ENCODE measurements at regions not wholly inside any gene's neighbourhood (a gene's known extent, or its start where the extent isn't known, plus 50 kb on each side); places are given as distances from the start of the nearest gene placed in this dataset.

- H3K4me1 Mint-ChIP-seq (ENCODE audit: low read depth): no peaks in the 10 kb centered on the region
- no peaks in the 10 kb centered on the region for H3K9me3 Mint-ChIP-seq
- no peak overlapping the region for H3K4me3 Mint-ChIP-seq
- H3K36me3 Mint-ChIP-seq (ENCODE audit: low read depth): no peaks in the 10 kb centered on the region
- no peak overlapping the region for H3K27ac Mint-ChIP-seq
- H3K27me3 Mint-ChIP-seq: peaks cover 4% of the 10 kb centered on the region
Measured at GRCh38 chr4:13938299-13938698, 310.8 kb upstream of the BOD1L1 start.

GRCh38 chr4:13940921-13941320, 313.4 kb upstream of the BOD1L1 start:
- Mint-ChIP-seq H3K36me3 (ENCODE audit: low read depth) (no peaks in the 10 kb centered on the region), H3K27me3 (peaks cover 4% of the 10 kb centered on the region), H3K4me1 (ENCODE audit: low read depth) (no peaks in the 10 kb centered on the region), H3K4me3 (no peak overlapping the region), H3K9me3 (no peaks in the 10 kb centered on the region), H3K27ac (no peak overlapping the region)

- Mint-ChIP-seq H3K4me1 (ENCODE audit: low read depth) (no peaks in the 10 kb centered on the region), H3K36me3 (ENCODE audit: low read depth) (no peaks in the 10 kb centered on the region), H3K4me3 (no peak overlapping the region), H3K27me3 (peaks cover 4% of the 10 kb centered on the region), H3K27ac (no peak overlapping the region), H3K9me3 (no peaks in the 10 kb centered on the region)
Measured at GRCh38 chr4:13942977-13943376, 315.5 kb upstream of the BOD1L1 start.

DNA sequence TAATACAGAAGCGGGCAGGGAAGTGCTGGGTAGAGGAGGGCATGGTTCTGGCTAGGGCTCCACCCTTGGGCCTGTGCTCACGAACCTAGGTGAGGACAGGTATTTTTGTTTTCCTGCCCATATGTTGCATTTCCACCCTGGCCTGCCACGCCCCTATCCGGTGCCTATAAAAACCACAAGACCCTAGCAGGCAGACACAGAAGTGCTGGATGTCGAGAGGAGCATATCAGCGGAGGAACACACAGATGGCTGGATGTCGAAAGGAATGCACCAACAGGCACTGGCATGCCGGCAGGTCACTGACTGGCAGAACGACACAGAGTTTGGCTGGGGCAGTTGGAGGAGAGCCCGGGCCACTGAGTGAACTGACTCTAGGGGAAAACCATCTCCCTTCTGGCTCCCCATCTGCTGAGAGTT, 316.6 kb upstream of the BOD1L1 start:
- no peak overlapping the region for H3K4me3 Mint-ChIP-seq
- H3K27me3 Mint-ChIP-seq: peaks cover 4% of the 10 kb centered on the region
- H3K9me3 Mint-ChIP-seq: no peaks in the 10 kb centered on the region
- no peak overlapping the region for H3K27ac Mint-ChIP-seq
- H3K36me3 Mint-ChIP-seq (ENCODE audit: low read depth): no peaks in the 10 kb centered on the region
- H3K4me1 Mint-ChIP-seq (ENCODE audit: low read depth): no peaks in the 10 kb centered on the region

DNA sequence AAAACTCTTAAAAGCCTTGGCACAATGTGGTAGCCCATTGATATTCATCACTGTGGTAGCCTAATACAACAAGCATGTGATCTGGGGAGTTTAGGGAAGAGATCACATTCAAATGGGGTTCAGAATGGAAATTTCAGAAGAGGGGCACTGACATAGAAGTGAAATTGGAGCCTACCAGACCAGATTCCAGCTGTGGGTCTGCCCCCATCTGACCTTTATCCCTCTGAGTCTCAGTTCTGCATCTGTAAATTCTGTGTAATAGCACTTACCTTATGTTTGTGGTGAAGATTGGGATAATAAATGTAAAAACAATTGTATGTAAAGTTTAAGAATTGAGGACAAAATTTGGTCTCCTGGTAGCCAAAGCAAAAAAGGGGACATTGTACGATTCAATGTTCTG, 320.4 kb upstream of the BOD1L1 start:
- Mint-ChIP-seq H3K27ac (no peak overlapping the region), H3K27me3 (peaks cover 3% of the 10 kb centered on the region), H3K4me3 (no peak overlapping the region), H3K36me3 (ENCODE audit: low read depth) (no peaks in the 10 kb centered on the region), H3K4me1 (ENCODE audit: low read depth) (no peaks in the 10 kb centered on the region), H3K9me3 (no peaks in the 10 kb centered on the region)

DNA sequence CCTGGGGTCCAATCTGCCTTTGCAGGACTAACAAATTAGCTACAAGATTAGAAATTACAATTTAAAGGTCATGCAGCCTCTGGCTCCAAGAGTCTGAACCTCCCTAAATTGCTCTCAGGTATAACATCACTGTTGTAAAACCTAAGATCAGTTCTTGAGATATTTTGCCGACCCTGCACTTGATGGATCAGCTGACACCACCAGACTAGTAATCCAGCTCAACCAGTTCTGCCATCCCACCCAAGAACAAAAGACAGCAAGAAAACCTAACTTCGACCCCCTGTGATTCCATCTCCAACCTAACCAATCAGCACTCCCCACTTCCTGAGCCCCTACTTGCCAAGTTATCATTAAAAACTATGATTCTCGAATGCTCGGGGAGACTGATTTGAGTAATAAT, 323.0 kb upstream of the BOD1L1 start:
- Mint-ChIP-seq H3K27ac (no peak overlapping the region), H3K4me1 (ENCODE audit: low read depth) (no peaks in the 10 kb centered on the region), H3K4me3 (no peak overlapping the region), H3K9me3 (no peaks in the 10 kb centered on the region), H3K36me3 (ENCODE audit: low read depth) (no peaks in the 10 kb centered on the region), H3K27me3 (no peaks in the 10 kb centered on the region)

DNA sequence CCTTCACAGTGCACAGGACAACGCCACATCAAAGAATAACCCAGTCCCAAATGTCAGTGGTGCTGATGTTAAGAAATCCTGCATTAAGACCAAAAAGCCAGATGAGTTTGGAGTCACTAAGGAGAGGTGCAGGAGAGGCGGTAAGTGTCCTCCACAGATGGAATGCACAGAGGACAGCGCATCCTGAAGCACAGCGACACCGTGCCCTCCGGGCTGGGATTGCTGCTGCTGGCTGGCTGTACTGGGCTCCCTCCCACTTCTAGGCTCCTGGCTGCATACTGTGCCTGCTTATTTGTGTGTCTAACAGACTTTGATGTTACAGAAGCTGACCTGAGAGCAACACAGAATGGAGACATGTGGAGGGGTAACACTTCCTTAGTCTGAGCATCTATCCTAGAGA, 325.6 kb upstream of the BOD1L1 start:
- Mint-ChIP-seq H3K4me3 (no peak overlapping the region), H3K36me3 (ENCODE audit: low read depth) (no peaks in the 10 kb centered on the region), H3K4me1 (ENCODE audit: low read depth) (no peaks in the 10 kb centered on the region), H3K27me3 (no peaks in the 10 kb centered on the region), H3K9me3 (no peaks in the 10 kb centered on the region), H3K27ac (no peak overlapping the region)

- Mint-ChIP-seq H3K4me3 (no peak overlapping the region), H3K27ac (no peak overlapping the region), H3K4me1 (ENCODE audit: low read depth) (no peaks in the 10 kb centered on the region), H3K27me3 (no peaks in the 10 kb centered on the region), H3K9me3 (no peaks in the 10 kb centered on the region), H3K36me3 (ENCODE audit: low read depth) (no peaks in the 10 kb centered on the region)
Measured at GRCh38 chr4:13955551-13955950, 328.0 kb upstream of the BOD1L1 start.

- no peak overlapping the region for H3K4me3 Mint-ChIP-seq
- H3K9me3 Mint-ChIP-seq: no peaks in the 10 kb centered on the region
- no peaks in the 10 kb centered on the region for H3K4me1 Mint-ChIP-seq (ENCODE audit: low read depth)
- H3K27ac Mint-ChIP-seq: no peak overlapping the region
- no peaks in the 10 kb centered on the region for H3K36me3 Mint-ChIP-seq (ENCODE audit: low read depth)
- H3K27me3 Mint-ChIP-seq: no peaks in the 10 kb centered on the region
Measured at GRCh38 chr4:13956947-13957346, 329.4 kb upstream of the BOD1L1 start.

- Mint-ChIP-seq H3K4me1 (ENCODE audit: low read depth) (no peaks in the 10 kb centered on the region), H3K9me3 (no peaks in the 10 kb centered on the region), H3K4me3 (no peak overlapping the region), H3K27ac (no peak overlapping the region), H3K27me3 (no peaks in the 10 kb centered on the region), H3K36me3 (ENCODE audit: low read depth) (no peaks in the 10 kb centered on the region)
Measured at GRCh38 chr4:13957871-13958270, 330.3 kb upstream of the BOD1L1 start.

DNA sequence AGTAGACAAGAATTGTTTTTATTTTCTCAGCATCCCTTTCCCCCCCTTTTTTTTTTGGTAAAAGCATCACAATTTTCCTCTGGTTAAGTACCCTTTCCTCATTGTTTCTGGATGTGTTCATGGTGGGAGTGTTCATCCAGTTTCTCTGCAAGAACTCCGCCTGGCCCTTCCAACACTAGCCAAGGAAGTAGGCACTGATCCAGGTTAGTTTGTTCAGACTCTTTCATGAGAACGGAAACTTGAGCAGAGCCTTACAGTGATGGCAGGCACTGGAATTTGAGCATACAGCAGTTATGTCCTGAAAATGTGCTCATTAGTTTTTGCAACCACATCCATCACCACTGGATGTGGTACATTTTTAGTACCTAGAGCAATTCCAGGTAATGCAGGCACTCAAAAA, 336.1 kb upstream of the BOD1L1 start:
- H3K36me3 Mint-ChIP-seq (ENCODE audit: low read depth): no peaks in the 10 kb centered on the region
- H3K9me3 Mint-ChIP-seq: no peaks in the 10 kb centered on the region
- H3K4me3 Mint-ChIP-seq: no peak overlapping the region
- H3K27ac Mint-ChIP-seq: no peak overlapping the region
- no peaks in the 10 kb centered on the region for H3K4me1 Mint-ChIP-seq (ENCODE audit: low read depth)
- H3K27me3 Mint-ChIP-seq: peaks cover 9% of the 10 kb centered on the region

DNA sequence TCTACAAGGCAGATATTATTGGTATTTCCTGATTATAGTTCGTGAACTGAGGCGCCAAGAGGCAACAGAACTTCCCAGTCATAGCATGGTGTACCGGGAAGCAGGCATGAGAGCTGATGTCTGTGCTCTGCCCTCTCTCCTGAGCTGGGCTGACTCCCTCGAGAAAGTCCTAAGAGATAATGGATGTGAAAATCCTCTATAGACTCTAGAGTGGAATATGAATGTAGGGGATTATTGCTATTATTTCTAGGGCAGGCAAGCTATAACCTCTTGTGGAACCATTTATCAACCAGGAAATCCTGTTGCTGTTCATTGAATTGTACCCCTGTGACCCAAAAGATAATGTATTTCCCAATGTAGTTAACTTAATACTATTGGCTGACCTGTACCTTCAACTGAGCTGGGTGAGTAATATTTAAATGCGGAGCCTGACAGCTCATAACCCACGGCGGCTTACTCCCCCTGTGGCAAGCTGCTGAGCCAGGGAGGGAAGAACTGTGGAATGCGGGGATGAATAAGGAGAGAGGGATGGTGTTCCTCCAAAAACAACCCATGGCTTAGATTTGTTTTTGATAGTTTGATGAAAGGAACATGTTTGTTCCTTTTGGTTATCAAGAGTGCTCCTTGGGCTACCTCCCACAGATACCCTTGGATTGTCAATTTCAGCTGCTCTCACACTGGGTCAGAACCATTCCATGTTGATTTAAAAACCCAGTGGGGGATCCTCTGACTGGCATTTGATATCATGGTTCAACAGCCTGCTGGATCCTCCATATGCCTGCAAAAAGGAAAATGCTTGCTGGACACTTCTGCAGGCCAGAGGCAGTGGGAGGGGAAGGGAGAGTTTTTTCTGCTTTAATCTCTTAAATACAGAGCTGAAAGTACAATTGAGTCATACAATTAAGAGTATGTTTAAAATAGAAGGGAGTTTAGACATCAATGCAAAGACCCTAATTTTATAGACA, 339.0 kb upstream of the BOD1L1 start:
- peaks cover 9% of the 10 kb centered on the region for H3K27me3 Mint-ChIP-seq
- H3K36me3 Mint-ChIP-seq (ENCODE audit: low read depth): no peaks in the 10 kb centered on the region
- no peak overlapping the region for H3K4me3 Mint-ChIP-seq
- no peaks in the 10 kb centered on the region for H3K4me1 Mint-ChIP-seq (ENCODE audit: low read depth)
- no peak overlapping the region for H3K27ac Mint-ChIP-seq
- H3K9me3 Mint-ChIP-seq: no peaks in the 10 kb centered on the region

DNA sequence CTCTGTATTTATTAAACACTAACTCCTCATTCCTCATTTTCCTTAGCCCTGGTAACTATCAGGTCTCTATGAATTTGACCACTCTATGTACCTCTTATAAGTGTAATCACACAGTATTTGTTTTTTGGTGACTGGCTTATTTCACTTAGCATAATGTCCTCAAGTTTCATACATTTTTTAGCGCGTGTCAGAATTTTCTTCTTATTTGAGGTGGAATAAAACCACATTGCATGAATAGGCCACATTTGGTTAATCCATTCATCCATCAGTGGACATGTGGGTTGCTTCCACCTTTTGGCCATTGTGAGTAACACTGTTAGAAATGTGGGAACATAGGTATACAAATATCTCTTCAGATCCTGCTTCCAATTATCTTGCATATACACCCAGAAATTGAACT, 341.2 kb upstream of the BOD1L1 start:
- H3K4me3 Mint-ChIP-seq: no peak overlapping the region
- no peak overlapping the region for H3K27ac Mint-ChIP-seq

GRCh38 chr4:13970349-13970748, 342.8 kb upstream of the BOD1L1 start:
- Mint-ChIP-seq H3K36me3 (ENCODE audit: low read depth) (no peaks in the 10 kb centered on the region), H3K27me3 (peaks cover 4% of the 10 kb centered on the region), H3K9me3 (no peaks in the 10 kb centered on the region), H3K4me3 (no peak overlapping the region), H3K27ac (no peak overlapping the region), H3K4me1 (ENCODE audit: low read depth) (no peaks in the 10 kb centered on the region)

More for the DNA sequence above, 341.2 kb upstream of the BOD1L1 start:
- Mint-ChIP-seq H3K4me1 (ENCODE audit: low read depth) (no peaks in the 10 kb centered on the region), H3K36me3 (ENCODE audit: low read depth) (no peaks in the 10 kb centered on the region), H3K27me3 (peaks cover 9% of the 10 kb centered on the region), H3K9me3 (no peaks in the 10 kb centered on the region)

GRCh38 chr4:13977746-13978145, 350.2 kb upstream of the BOD1L1 start:
- Mint-ChIP-seq H3K4me3 (no peak overlapping the region), H3K4me1 (ENCODE audit: low read depth) (peaks cover 3% of the 10 kb centered on the region), H3K27ac (no peak overlapping the region), H3K27me3 (peaks cover 12% of the 10 kb centered on the region), H3K36me3 (ENCODE audit: low read depth) (no peaks in the 10 kb centered on the region), H3K9me3 (peaks cover 4% of the 10 kb centered on the region)

All from stimulated activated naive CD8-positive, alpha-beta T cell treated with anti-CD3 and anti-CD28 coated beads, Interleukin-15, Interleukin-2, amounts not matched to agents 100 ng/mL and 50 ng/mL, for 24 hours (primary cell).